ENCODE measurements at regions not wholly inside any gene's neighbourhood (a gene's known extent, or its start where the extent isn't known, plus 50 kb on each side); places are given as distances from the start of the nearest gene placed in this dataset.

DNA sequence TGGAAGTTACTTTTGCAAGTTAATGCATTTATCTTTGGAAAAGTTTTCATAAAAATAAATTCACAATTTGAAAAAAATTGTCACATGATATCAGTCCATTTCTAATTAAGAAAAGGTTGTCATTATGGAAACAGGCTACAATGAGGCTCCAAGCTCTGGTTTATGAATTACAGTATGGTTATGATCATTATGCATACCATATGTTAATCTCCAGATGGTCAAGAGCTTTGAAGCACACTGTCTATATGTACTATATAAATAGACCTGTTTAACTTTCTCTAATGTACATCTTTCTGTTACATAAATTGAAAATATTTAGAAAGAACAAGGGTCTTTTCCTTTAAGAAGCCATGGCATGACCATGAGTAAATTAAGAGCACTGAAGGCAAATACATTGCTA, 2338.8 kb downstream of the PCDH7 start:
- TF ChIP-seq, protein P1, sequence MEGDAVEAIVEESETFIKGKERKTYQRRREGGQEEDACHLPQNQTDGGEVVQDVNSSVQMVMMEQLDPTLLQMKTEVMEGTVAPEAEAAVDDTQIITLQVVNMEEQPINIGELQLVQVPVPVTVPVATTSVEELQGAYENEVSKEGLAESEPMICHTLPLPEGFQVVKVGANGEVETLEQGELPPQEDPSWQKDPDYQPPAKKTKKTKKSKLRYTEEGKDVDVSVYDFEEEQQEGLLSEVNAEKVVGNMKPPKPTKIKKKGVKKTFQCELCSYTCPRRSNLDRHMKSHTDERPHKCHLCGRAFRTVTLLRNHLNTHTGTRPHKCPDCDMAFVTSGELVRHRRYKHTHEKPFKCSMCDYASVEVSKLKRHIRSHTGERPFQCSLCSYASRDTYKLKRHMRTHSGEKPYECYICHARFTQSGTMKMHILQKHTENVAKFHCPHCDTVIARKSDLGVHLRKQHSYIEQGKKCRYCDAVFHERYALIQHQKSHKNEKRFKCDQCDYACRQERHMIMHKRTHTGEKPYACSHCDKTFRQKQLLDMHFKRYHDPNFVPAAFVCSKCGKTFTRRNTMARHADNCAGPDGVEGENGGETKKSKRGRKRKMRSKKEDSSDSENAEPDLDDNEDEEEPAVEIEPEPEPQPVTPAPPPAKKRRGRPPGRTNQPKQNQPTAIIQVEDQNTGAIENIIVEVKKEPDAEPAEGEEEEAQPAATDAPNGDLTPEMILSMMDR (IDR thresholded peaks at IDR 0.05; ENCODE audit: borderline replicate concordance, insufficient read depth, low read depth, low read length): no peak
- no peak overlapping the region for H3K4me3 ChIP-seq (ENCODE audit: low read depth, low read length)

DNA sequence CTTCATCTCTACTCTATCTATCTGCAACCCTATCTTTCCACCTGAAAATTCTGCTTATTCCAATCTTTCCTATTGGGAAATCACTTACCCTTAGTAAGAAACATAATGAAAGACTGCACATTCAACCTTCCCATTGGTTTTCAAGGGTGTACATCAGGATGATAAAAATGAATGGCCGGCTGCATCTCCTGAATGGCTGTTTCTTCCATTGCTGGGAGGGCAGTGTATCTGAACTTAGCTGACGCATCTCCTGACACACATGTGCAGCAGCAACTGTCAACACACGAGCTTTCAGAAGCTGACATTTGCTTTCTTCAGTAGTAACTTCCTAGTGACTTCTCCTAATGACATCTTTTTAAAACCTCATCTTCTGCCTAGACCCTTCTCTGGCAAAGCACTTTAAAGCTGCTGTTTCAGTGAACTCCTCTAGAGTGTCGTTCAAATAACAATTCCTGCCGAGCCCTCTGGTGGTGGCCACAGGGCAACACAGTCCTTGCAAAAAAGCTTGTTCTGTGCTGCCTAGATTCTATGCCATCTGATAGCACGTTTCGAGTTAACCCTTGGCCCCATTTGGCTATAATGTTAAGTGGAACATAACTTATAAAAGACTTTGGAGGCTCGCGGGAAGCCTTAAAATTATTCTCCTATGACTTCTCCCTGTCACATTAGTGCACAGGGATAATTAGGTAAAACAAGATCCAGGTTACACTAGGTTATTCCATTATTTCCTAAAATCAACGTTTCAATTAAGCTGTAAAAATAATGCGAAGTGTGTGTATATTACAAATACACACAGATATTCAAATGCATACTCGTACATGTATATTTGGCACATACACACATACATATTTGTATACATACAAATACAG, 2340.7 kb downstream of the PCDH7 start:
- TF ChIP-seq, protein P1 (IDR thresholded peaks at IDR 0.05; ENCODE audit: borderline replicate concordance, insufficient read depth, low read depth, low read length): peak; percentile 60
- no peak overlapping the region for H3K4me3 ChIP-seq (ENCODE audit: low read depth, low read length)

DNA sequence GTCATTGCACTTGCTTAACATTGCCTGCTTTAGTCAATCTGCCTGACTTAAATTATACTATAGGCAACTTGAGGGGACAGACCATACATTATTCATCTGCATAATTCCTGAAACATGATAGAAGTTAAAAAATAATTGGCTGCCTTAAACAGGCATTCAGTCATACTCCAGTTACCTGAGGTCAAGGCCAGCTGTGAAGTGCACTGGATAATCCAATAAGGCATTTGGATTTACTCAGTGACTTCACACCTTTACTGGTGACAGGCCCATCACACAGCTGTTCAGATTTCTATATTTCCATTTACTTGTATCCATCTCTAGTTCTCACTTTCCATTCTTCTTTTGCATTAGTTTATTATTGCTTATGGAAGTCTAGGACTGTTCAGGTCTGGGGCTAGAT, 2341.6 kb downstream of the PCDH7 start:
- TF ChIP-seq, protein P1 (IDR thresholded peaks at IDR 0.05; ENCODE audit: borderline replicate concordance, insufficient read depth, low read depth, low read length): no peak
- no peak overlapping the region for H3K4me3 ChIP-seq (ENCODE audit: low read depth, low read length)

DNA sequence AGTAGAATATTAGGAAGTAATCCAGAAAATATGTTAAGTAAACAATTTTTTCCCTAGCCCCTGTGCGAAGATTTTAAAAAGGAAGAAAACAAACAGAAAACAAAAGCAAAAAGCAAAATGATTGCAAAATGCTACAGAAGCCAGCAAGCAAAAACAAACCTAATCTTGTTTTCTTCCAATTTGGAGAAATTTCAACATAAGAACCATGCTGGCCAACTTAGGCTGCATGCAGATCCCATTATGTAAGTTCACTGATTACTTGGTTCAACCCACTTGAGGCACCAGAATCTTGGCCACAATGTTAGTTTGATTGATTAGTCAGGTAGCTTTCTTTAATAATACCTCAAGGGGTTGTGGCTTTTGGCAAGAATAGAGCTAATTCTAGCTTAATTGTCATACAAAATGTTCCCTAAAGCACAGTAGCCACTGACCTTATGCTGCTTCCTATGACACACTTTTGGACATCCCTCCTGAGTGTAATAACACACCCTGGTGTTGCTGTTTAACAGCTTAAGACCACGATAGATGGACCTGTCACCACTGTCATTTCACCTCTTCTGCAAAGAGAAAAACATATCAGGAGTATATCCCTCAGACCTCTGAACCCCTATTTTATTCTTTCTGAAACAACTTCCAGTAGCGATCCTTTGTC, 2342.1 kb downstream of the PCDH7 start:
- H3K4me3 ChIP-seq (ENCODE audit: low read depth, low read length): no peak overlapping the region
- TF ChIP-seq, protein P1 (IDR thresholded peaks at IDR 0.05; ENCODE audit: borderline replicate concordance, insufficient read depth, low read depth, low read length): no peak

DNA sequence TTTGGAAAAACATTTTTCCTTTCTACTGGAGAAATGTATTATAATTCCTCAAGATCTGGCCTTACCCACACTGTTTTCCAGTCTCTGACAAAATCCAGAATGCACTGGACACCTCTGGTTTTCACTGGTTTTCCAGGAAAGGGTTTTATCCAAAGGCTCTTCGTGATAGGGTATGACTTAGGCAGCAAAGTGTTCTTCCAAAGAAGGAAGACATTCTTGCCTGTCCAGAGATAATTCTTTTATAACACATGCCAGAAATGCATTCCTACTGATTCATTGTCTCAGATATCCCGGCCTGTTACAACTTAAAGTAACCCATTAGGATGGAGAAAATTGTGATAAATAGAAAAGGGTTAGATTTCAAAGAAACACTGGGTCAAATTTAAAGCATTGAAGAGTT, 2343.1 kb downstream of the PCDH7 start:
- no peak overlapping the region for H3K4me3 ChIP-seq (ENCODE audit: low read depth, low read length)
- TF ChIP-seq, protein P1 (IDR thresholded peaks at IDR 0.05; ENCODE audit: borderline replicate concordance, insufficient read depth, low read depth, low read length): no peak

DNA sequence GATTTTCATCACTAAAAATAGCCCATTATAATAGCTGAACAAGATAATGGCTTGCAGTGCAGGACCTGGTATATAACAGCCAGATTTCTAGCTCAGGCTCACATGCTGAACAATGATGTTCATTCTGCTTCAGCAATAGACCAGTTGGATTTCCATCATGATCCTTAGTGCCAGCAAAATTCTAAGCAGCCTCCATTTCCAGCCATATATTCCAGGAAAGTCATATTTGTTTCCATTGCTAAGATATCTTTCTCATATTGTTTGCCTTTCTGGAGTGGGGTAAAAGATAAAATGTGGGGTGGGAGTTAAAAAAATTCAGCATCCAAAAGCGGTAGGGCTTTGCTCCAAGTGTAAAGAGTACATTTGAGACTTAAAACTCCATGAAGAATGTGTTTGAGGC, 2344.1 kb downstream of the PCDH7 start:
- H3K4me3 ChIP-seq (ENCODE audit: low read depth, low read length): no peak overlapping the region
- TF ChIP-seq, protein P1 (IDR thresholded peaks at IDR 0.05; ENCODE audit: borderline replicate concordance, insufficient read depth, low read depth, low read length): no peak

DNA sequence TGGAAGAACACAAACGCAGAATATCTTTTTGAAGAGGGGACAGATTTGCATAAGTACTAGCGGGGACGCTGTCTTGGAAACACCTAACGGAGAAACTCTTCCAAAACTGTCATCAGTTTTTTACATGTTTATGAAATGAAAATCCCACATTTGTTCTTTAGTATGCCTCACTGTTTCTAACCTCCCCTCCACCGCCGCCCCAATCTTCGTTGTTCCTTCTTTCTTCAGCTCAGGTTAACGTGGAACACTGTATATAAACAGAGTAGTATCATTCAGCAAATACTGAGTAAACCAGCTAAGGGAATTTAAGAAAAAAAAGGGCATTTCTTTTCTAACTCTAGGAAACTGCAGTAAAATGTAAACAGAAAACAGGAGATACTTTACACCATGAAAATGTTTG, 2345.6 kb downstream of the PCDH7 start:
- TF ChIP-seq, protein P1 (IDR thresholded peaks at IDR 0.05; ENCODE audit: borderline replicate concordance, insufficient read depth, low read depth, low read length): no peak
- H3K4me3 ChIP-seq (ENCODE audit: low read depth, low read length): no peak overlapping the region

All from GM12875 (cell line).